Sigmoid colon (tissue), 6 donors: ENCODE measurements at regions not wholly inside any gene's neighbourhood (a gene's known extent, or its start where the extent isn't known, plus 50 kb on each side); places are given as distances from the start of the nearest gene placed in this dataset.

ENCODE experiments used
- DNase-seq: peaks from one replicate; pipeline ENCODE4 v3.0.0-alpha.2; 2019
- H3K27ac ChIP-seq, 4 donors: fragments of 200-600 bp; sonication (generic); one replicate each; pipeline ENCODE4 v1.5.1; 2016 to 2019; ENCODE audit warnings: mild to moderate bottlenecking in 1 of 4
- H3K27me3 ChIP-seq, 3 donors: fragments of 200-600 bp; sonication (generic); one replicate each; pipeline ENCODE4 v1.5.1; 2019; ENCODE audit warnings: mild to moderate bottlenecking in 1 of 3
- H3K36me3 ChIP-seq, 4 donors: fragments of 200-600 bp; sonication (generic); one replicate each; pipeline ENCODE4 v1.5.1; 2016 to 2019
- H3K4me1 ChIP-seq, 4 donors: fragments of 200-600 bp; sonication (generic); one replicate each; pipeline ENCODE4 v1.5.1; 2017 to 2019
- H3K4me3 ChIP-seq, 4 donors: fragments of 200-600 bp; sonication (generic); one replicate each; pipeline ENCODE4 v1.5.1; 2017 to 2019; ENCODE audit warnings: mild to moderate bottlenecking in 2 of 4, moderate library complexity in 1 of 4
- H3K9me3 ChIP-seq, 4 donors: fragments of 200-600 bp in 3 of 4; sonication (generic) in 3 of 4; one replicate each; pipeline versions ENCODE4 v1.5.1 to v1.6.1; 2013 to 2019
- CTCF ChIP-seq, 4 experiments: fragments of 450-650 bp in 3 of 4; fragments of 200-600 bp in 1 of 4; IDR thresholded peaks; one replicate each; pipeline ENCODE4 v1.5.1; 2016 to 2019; ENCODE audit warnings: antibody characterized with exemption in 4 of 4, mild to moderate bottlenecking in 3 of 4, moderate library complexity in 2 of 4
- EP300 ChIP-seq, 4 donors: sonication (generic); formaldehyde crosslinking; IDR thresholded peaks; one replicate each; pipeline ENCODE4 v1.6.1; 2017; ENCODE audit warnings: antibody characterized with exemption in 4 of 4
- POLR2A ChIP-seq, 2 donors: fragments of 450-650 bp; IDR thresholded peaks; one replicate each; pipeline ENCODE4 v1.6.1; 2016; ENCODE audit warnings: antibody characterized with exemption in 2 of 2, mild to moderate bottlenecking in 2 of 2, moderate library complexity in 2 of 2
- POLR2AphosphoS5 ChIP-seq, 4 donors: sonication (generic); formaldehyde crosslinking; IDR thresholded peaks; one replicate each; pipeline ENCODE4 v1.6.1; 2017; ENCODE audit warnings: antibody characterized with exemption in 4 of 4
- WGBS, 2 donors: extraction: QIAGEN DNeasy Blood & Tissue Kit; methylation state at CpG; one replicate each; pipeline ENCODE4 v1.1.7; 2013; 5-methylcytosine and 5-hydroxymethylcytosine counted together
- intact Hi-C: fragments of 100-400 bp; cut with DNase I; formaldehyde crosslinking; loops from one replicate; pipeline ENCODE4 v1.15.1; 2023
- donor health status: healthy with polysubstance abuse.
- donor health status: healthy.

GRCh38 chr5:117098094-117098493 lies 523.5 kb upstream of the SEMA6A start:
- 84 to 90% methylated on average over 3 of the region's 3 CpGs for WGBS, 2 donors
- Histone ChIP-seq H3K4me3 (no peak overlapping the region), H3K9me3 (no peaks in the 10 kb centered on the region), H3K4me1 (no peaks in the 10 kb centered on the region), H3K27ac (no peak overlapping the region), H3K27me3 (no peaks in the 10 kb centered on the region), H3K36me3 (no peaks in the 10 kb centered on the region)
- TF ChIP-seq POLR2AphosphoS5 (IDR thresholded peaks at IDR 0.05) (no peak), CTCF (IDR thresholded peaks at IDR 0.05) (no peak), EP300 (IDR thresholded peaks at IDR 0.05) (no peak), POLR2A (IDR thresholded peaks at IDR 0.05) (no peak)
- DNase-seq, result no peak
- intact Hi-C loops, result no loop called here

GRCh38 chr5:117095346-117096332 lies 521.0 kb upstream of the SEMA6A start:
- no peak for DNase-seq
- no peak for TF ChIP-seq POLR2AphosphoS5 (IDR thresholded peaks at IDR 0.05)
- no peak for TF ChIP-seq EP300 (IDR thresholded peaks at IDR 0.05)
- no peak for TF ChIP-seq POLR2A (IDR thresholded peaks at IDR 0.05)
- no peak for TF ChIP-seq CTCF (IDR thresholded peaks at IDR 0.05)
- H3K9me3 ChIP-seq, result no peaks in the 10 kb centered on the region
- no peak overlapping the region for H3K4me3 ChIP-seq
- no peak overlapping the region for H3K27ac ChIP-seq
- intact Hi-C loops, result no loop called here
- H3K27me3 ChIP-seq, result no peaks in the 10 kb centered on the region
- H3K36me3 ChIP-seq, result no peaks in the 10 kb centered on the region
- WGBS, 2 donors, result 60 to 77% methylated on average over 10 of the region's 10 CpGs
- H3K4me1 ChIP-seq, result no peaks in the 10 kb centered on the region

GRCh38 chr5:117094114-117094815 lies 519.6 kb upstream of the SEMA6A start:
- Histone ChIP-seq H3K27ac (no peak overlapping the region), H3K27me3 (no peaks in the 10 kb centered on the region), H3K9me3 (no peaks in the 10 kb centered on the region), H3K36me3 (no peaks in the 10 kb centered on the region), H3K4me1 (no peaks in the 10 kb centered on the region), H3K4me3 (no peak overlapping the region)
- DNase-seq, result no peak
- no peak for TF ChIP-seq POLR2A (IDR thresholded peaks at IDR 0.05)
- no peak for TF ChIP-seq CTCF (IDR thresholded peaks at IDR 0.05)
- no peak for TF ChIP-seq EP300 (IDR thresholded peaks at IDR 0.05)
- TF ChIP-seq POLR2AphosphoS5 (IDR thresholded peaks at IDR 0.05), result no peak
- intact Hi-C loops, result no loop called here
- WGBS, 2 donors, result 96% methylated on average over 17 of the region's 17 CpGs

GRCh38 chr5:117093653-117094052 lies 519.0 kb upstream of the SEMA6A start:
- DNase-seq, result no peak
- intact Hi-C loops, result no loop called here
- WGBS, 2 donors, result 95 to 96% methylated on average over 12 of the region's 12 CpGs
- Histone ChIP-seq H3K27me3 (no peaks in the 10 kb centered on the region), H3K27ac (no peak overlapping the region), H3K4me1 (no peaks in the 10 kb centered on the region), H3K4me3 (no peak overlapping the region), H3K36me3 (no peaks in the 10 kb centered on the region), H3K9me3 (no peaks in the 10 kb centered on the region)
- TF ChIP-seq POLR2A (IDR thresholded peaks at IDR 0.05), result no peak
- TF ChIP-seq POLR2AphosphoS5 (IDR thresholded peaks at IDR 0.05), result no peak
- no peak for TF ChIP-seq CTCF (IDR thresholded peaks at IDR 0.05)
- no peak for TF ChIP-seq EP300 (IDR thresholded peaks at IDR 0.05)
